ENCODE measurements at regions not wholly inside any gene's neighbourhood (a gene's known extent, or its start where the extent isn't known, plus 50 kb on each side); places are given as distances from the start of the nearest gene placed in this dataset.

DNA sequence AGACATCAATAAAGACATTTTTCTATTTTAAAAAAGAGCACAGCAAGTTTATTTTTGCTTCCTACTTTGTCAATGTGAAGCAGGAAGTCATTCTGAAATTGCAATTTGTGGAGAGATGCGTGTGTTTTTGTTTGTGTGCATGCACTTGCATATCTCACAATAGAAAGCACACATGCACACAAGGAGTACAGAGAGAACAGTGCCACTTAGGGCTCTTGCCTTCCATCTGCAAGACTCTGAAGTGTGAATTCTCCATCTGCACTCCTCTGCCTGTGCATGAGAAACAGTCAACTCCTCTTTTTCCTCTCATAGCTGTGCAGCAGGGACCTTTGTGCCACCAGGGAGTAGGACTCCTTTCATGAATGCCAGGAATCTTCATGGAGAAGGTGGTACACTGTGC lies 316.3 kb upstream of the CNR1 start:
- TF ChIP-seq, protein P1, sequence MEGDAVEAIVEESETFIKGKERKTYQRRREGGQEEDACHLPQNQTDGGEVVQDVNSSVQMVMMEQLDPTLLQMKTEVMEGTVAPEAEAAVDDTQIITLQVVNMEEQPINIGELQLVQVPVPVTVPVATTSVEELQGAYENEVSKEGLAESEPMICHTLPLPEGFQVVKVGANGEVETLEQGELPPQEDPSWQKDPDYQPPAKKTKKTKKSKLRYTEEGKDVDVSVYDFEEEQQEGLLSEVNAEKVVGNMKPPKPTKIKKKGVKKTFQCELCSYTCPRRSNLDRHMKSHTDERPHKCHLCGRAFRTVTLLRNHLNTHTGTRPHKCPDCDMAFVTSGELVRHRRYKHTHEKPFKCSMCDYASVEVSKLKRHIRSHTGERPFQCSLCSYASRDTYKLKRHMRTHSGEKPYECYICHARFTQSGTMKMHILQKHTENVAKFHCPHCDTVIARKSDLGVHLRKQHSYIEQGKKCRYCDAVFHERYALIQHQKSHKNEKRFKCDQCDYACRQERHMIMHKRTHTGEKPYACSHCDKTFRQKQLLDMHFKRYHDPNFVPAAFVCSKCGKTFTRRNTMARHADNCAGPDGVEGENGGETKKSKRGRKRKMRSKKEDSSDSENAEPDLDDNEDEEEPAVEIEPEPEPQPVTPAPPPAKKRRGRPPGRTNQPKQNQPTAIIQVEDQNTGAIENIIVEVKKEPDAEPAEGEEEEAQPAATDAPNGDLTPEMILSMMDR (IDR thresholded peaks at IDR 0.05) = no peak
- TF ChIP-seq POLR2A (IDR thresholded peaks at IDR 0.05) = no peak
